ENCODE measurements at regions not wholly inside any gene's neighbourhood (a gene's known extent, or its start where the extent isn't known, plus 50 kb on each side); places are given as distances from the start of the nearest gene placed in this dataset.

DNA sequence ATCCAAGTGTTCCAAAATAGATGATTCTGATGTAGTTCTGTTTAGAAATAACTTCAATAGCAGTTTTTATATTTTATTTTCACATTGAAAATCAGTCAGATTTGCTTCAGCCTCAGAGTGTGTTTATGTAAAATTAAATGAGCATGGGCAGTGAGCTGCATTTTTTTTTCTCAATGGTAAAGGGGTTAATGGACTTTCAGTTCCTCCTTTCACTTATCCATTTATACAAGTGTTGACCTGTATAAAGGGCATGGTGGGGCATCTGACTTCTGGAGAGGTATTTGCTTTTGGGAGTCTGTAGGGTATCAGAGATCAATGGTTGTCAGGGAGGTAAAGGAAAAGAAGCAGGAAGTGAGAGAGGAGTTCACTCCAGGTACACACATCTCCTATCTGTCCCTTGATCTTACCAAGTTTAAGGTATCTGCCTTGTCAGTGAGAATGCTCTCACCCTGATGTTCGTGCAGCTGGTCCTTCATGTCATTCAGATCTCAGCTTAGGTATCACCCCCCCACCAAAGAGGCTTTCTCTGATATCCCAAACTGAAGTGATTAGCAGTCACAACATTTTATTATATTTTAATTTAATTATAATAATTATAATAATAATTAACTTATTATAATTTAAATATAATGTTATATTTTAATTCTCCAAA, 181.6 kb upstream of the LMNTD1 start:
- Histone ChIP-seq H3K27ac (no peak overlapping the region), H3K4me1 (no peaks in the 10 kb centered on the region), H3K36me3 (no peaks in the 10 kb centered on the region), H3K9me3 (no peaks in the 10 kb centered on the region), H3K4me3 (no peak overlapping the region), H3K27me3 (no peaks in the 10 kb centered on the region)
- ATAC-seq (no peak), FAIRE-seq (no peak), DNase-seq (no peak)
- 79 to 85% methylated on average over 1 of the region's 1 CpG for WGBS, 2 donors
- intact Hi-C loops (cut with DNase I), result no loop called here
- TF ChIP-seq, protein P1, sequence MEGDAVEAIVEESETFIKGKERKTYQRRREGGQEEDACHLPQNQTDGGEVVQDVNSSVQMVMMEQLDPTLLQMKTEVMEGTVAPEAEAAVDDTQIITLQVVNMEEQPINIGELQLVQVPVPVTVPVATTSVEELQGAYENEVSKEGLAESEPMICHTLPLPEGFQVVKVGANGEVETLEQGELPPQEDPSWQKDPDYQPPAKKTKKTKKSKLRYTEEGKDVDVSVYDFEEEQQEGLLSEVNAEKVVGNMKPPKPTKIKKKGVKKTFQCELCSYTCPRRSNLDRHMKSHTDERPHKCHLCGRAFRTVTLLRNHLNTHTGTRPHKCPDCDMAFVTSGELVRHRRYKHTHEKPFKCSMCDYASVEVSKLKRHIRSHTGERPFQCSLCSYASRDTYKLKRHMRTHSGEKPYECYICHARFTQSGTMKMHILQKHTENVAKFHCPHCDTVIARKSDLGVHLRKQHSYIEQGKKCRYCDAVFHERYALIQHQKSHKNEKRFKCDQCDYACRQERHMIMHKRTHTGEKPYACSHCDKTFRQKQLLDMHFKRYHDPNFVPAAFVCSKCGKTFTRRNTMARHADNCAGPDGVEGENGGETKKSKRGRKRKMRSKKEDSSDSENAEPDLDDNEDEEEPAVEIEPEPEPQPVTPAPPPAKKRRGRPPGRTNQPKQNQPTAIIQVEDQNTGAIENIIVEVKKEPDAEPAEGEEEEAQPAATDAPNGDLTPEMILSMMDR (IDR thresholded peaks at IDR 0.05), result no peak

DNA sequence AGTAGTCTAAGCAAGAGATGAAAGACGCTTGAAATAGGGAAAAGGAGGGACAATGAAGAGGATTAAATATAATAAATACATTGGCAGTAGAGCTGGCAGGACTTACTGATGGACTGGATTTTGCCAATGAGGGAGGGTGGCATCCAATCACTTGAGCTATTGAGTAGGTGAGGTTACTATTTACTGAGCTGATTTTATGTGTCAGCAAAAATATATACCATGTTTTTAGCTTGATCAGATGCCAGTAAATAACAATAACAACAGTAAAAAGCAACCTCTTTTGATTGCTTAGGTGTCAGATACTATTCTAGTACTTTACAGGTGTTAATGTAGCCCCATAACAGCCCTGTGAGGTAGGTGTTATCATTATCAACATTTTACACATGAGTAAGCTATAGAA, 187.5 kb upstream of the LMNTD1 start:
- H3K4me3 ChIP-seq, result no peak overlapping the region
- TF ChIP-seq, protein P1 (IDR thresholded peaks at IDR 0.05), result no peak
- H3K27me3 ChIP-seq, result no peaks in the 10 kb centered on the region
- intact Hi-C loops (cut with DNase I), result no loop called here
- no peak overlapping the region for H3K27ac ChIP-seq
- no peak for FAIRE-seq
- DNase-seq, result no peak
- no peaks in the 10 kb centered on the region for H3K36me3 ChIP-seq
- no peaks in the 10 kb centered on the region for H3K9me3 ChIP-seq
- 77 to 85% methylated on average over 1 of the region's 1 CpG for WGBS, 2 donors
- ATAC-seq, result no peak
- no peaks in the 10 kb centered on the region for H3K4me1 ChIP-seq

DNA sequence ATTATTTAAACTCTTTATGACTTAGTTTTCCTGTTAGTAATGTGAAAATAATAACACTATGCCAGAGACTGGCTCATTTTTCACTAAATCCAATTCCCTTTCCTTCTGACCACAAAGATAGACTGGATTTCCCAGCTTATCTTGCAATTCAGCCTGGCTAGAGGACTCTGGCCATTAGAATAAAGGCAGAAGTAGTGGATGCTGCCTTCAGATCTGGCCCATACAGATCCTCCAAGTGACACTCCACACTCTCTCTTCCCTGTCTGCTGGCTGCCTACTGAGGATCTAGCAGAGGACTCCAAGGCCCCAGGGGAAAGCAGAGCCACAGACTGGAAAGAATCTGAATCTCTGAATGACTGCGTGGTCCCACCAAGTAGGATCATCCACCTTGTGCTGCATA, 188.8 kb upstream of the LMNTD1 start:
- H3K9me3 ChIP-seq, result no peaks in the 10 kb centered on the region
- ATAC-seq, result no peak
- no peaks in the 10 kb centered on the region for H3K4me1 ChIP-seq
- no peak overlapping the region for H3K27ac ChIP-seq
- H3K27me3 ChIP-seq, result no peaks in the 10 kb centered on the region
- DNase-seq, result no peak
- TF ChIP-seq, protein P1 (IDR thresholded peaks at IDR 0.05), result no peak
- 90 to 100% methylated on average over 1 of the region's 1 CpG for WGBS, 2 donors
- FAIRE-seq, result no peak
- no peak overlapping the region for H3K4me3 ChIP-seq
- intact Hi-C loops (cut with DNase I), result no loop called here
- no peaks in the 10 kb centered on the region for H3K36me3 ChIP-seq

DNA sequence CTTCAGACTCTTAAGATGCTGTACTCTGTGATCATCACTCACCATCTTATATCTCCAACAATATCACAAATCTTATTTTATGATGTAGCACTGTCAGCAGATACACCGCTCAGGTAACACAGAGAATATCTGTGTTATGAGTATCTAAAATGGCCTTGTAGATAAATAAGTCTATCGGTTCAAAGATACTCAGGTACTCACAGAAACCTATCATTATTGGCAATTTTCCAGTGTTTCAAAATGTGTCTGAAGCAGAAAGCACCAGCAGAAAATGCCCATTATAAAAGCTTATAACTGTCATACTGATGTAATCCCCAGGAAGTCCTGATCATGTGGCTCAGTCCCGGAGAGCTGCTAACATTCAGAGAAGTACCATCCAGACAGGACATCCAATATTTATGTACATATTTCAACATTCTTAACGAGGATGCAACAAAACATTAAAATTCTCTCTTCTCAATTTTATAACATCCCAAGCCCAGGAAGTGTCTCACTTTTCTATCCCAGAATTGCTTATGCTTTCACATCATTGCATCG, 190.7 kb upstream of the LMNTD1 start:
- intact Hi-C loops (cut with DNase I), result no loop called here
- WGBS, 2 donors, result 60 to 62% methylated on average over 5 of the region's 5 CpGs
- TF ChIP-seq, protein P1 (IDR thresholded peaks at IDR 0.05), result no peak

DNA sequence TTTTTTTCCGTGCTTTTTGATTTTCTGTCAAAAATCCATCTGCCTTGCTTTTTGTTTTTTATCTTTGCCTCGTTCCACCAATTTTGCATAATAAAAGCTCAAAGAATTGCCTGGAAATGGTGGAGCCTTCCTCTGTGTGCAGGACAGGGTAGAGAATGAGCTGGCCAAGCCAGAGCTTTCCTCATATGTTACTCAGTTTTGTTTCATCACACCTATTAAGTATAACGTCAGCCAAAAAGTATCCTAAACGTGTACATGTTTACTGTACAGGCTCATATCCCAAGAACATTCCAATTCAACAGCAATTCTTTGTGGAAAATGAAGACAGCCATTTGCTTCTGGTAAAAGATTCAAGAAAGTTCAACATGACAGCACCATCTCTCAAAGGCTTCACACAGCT, 191.2 kb upstream of the LMNTD1 start:
- ATAC-seq, result no peak

More for the DNA sequence above, 190.7 kb upstream of the LMNTD1 start:
- Histone ChIP-seq H3K27ac (no peak overlapping the region), H3K9me3 (no peaks in the 10 kb centered on the region), H3K4me3 (no peak overlapping the region), H3K36me3 (no peaks in the 10 kb centered on the region), H3K4me1 (no peaks in the 10 kb centered on the region), H3K27me3 (no peaks in the 10 kb centered on the region)
- FAIRE-seq (no peak), ATAC-seq (no peak), DNase-seq (no peak)

More for the DNA sequence above, 191.2 kb upstream of the LMNTD1 start:
- no peak overlapping the region for H3K27ac ChIP-seq
- no peak for FAIRE-seq
- intact Hi-C loops (cut with DNase I), result no loop called here
- H3K36me3 ChIP-seq, result no peaks in the 10 kb centered on the region
- H3K4me3 ChIP-seq, result no peak overlapping the region
- 59 to 67% methylated on average over 4 of the region's 4 CpGs for WGBS, 2 donors
- H3K9me3 ChIP-seq, result no peaks in the 10 kb centered on the region
- no peak for DNase-seq
- H3K27me3 ChIP-seq, result no peaks in the 10 kb centered on the region
- no peaks in the 10 kb centered on the region for H3K4me1 ChIP-seq
- TF ChIP-seq, protein P1 (IDR thresholded peaks at IDR 0.05), result no peak

Data from pancreas (tissue), 10 donors.